H1 (cell line): ENCODE measurements at regions not wholly inside any gene's neighbourhood (a gene's known extent, or its start where the extent isn't known, plus 50 kb on each side); places are given as distances from the start of the nearest gene placed in this dataset.

Source experiments
- FOSL1 ChIP-seq: IDR thresholded peaks from 2 replicates; pipeline ENCODE4 v1.6.1; 2011; ENCODE audit warnings: mild to moderate bottlenecking, low read depth, low read length, moderate library complexity; ENCODE audit not compliant: insufficient read depth
- TF ChIP-seq, protein P1 (sequence below): fragments of 300-600 bp; sonication (generic); IDR thresholded peaks from 2 replicates; pipeline ENCODE4 v1.7.1; 2012; ENCODE audit warnings: low read length, moderate library complexity, mild to moderate bottlenecking, inconsistent platforms; ENCODE audit not compliant: insufficient replicate concordance

DNA sequence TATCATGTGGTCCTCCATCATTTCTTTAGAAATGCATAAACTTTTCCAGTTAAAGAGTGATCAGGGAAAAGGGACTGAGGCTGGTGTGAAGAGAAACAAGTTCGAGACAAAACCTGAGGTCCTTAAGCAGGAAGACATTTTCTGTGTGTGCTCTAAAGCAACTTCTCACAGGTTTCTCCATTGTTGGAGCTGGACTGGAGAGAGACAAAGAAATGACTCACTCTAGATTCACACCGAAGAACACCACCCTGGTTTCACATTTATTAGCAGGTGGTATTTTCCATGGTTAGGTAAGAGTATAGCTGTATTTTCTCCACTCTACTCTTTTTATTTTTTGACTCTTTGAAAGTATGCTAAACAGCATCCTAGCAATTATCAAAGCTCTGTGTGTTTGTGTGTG, 736.4 kb downstream of the KCNA4 start (continued):
- TF ChIP-seq FOSL1: no peak
- TF ChIP-seq, protein P1, sequence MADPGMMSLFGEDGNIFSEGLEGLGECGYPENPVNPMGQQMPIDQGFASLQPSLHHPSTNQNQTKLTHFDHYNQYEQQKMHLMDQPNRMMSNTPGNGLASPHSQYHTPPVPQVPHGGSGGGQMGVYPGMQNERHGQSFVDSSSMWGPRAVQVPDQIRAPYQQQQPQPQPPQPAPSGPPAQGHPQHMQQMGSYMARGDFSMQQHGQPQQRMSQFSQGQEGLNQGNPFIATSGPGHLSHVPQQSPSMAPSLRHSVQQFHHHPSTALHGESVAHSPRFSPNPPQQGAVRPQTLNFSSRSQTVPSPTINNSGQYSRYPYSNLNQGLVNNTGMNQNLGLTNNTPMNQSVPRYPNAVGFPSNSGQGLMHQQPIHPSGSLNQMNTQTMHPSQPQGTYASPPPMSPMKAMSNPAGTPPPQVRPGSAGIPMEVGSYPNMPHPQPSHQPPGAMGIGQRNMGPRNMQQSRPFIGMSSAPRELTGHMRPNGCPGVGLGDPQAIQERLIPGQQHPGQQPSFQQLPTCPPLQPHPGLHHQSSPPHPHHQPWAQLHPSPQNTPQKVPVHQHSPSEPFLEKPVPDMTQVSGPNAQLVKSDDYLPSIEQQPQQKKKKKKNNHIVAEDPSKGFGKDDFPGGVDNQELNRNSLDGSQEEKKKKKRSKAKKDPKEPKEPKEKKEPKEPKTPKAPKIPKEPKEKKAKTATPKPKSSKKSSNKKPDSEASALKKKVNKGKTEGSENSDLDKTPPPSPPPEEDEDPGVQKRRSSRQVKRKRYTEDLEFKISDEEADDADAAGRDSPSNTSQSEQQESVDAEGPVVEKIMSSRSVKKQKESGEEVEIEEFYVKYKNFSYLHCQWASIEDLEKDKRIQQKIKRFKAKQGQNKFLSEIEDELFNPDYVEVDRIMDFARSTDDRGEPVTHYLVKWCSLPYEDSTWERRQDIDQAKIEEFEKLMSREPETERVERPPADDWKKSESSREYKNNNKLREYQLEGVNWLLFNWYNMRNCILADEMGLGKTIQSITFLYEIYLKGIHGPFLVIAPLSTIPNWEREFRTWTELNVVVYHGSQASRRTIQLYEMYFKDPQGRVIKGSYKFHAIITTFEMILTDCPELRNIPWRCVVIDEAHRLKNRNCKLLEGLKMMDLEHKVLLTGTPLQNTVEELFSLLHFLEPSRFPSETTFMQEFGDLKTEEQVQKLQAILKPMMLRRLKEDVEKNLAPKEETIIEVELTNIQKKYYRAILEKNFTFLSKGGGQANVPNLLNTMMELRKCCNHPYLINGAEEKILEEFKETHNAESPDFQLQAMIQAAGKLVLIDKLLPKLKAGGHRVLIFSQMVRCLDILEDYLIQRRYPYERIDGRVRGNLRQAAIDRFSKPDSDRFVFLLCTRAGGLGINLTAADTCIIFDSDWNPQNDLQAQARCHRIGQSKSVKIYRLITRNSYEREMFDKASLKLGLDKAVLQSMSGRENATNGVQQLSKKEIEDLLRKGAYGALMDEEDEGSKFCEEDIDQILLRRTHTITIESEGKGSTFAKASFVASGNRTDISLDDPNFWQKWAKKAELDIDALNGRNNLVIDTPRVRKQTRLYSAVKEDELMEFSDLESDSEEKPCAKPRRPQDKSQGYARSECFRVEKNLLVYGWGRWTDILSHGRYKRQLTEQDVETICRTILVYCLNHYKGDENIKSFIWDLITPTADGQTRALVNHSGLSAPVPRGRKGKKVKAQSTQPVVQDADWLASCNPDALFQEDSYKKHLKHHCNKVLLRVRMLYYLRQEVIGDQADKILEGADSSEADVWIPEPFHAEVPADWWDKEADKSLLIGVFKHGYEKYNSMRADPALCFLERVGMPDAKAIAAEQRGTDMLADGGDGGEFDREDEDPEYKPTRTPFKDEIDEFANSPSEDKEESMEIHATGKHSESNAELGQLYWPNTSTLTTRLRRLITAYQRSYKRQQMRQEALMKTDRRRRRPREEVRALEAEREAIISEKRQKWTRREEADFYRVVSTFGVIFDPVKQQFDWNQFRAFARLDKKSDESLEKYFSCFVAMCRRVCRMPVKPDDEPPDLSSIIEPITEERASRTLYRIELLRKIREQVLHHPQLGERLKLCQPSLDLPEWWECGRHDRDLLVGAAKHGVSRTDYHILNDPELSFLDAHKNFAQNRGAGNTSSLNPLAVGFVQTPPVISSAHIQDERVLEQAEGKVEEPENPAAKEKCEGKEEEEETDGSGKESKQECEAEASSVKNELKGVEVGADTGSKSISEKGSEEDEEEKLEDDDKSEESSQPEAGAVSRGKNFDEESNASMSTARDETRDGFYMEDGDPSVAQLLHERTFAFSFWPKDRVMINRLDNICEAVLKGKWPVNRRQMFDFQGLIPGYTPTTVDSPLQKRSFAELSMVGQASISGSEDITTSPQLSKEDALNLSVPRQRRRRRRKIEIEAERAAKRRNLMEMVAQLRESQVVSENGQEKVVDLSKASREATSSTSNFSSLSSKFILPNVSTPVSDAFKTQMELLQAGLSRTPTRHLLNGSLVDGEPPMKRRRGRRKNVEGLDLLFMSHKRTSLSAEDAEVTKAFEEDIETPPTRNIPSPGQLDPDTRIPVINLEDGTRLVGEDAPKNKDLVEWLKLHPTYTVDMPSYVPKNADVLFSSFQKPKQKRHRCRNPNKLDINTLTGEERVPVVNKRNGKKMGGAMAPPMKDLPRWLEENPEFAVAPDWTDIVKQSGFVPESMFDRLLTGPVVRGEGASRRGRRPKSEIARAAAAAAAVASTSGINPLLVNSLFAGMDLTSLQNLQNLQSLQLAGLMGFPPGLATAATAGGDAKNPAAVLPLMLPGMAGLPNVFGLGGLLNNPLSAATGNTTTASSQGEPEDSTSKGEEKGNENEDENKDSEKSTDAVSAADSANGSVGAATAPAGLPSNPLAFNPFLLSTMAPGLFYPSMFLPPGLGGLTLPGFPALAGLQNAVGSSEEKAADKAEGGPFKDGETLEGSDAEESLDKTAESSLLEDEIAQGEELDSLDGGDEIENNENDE: no peak
